ENCODE measurements at regions not wholly inside any gene's neighbourhood (a gene's known extent, or its start where the extent isn't known, plus 50 kb on each side); places are given as distances from the start of the nearest gene placed in this dataset.

DNA sequence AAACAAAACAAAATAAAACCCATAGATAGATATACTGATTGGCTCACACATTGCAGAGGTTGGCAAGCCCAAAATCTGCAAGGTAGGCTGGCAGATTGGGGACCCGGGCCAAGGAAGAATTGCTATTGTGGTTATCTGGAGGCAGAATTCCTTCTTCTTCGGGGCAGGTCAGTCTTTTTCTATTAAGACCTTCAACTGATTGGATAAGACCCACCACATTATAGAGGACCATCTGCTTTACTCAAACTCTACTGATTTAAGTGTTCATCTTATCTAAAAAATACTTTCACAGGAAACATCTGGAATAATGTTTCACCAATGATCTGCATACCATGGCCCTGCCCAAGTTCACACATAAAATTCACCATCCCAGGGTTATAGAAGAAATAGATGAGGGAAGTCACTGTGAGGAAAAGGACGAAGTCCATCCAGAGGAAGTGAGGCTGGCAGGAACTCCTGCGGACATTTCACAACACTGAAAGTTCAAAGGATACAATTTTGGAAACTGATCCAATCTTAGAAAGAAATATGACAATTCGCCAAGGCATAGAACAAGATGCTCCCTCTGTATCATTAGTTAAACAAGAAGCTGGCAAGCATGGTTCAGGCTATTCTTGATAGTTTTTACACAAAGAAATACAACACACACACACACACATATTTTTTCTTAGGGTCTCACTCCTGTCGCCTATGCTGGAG is 127.6 kb upstream of the MED13L start:
- DNase-seq: no peak

DNA sequence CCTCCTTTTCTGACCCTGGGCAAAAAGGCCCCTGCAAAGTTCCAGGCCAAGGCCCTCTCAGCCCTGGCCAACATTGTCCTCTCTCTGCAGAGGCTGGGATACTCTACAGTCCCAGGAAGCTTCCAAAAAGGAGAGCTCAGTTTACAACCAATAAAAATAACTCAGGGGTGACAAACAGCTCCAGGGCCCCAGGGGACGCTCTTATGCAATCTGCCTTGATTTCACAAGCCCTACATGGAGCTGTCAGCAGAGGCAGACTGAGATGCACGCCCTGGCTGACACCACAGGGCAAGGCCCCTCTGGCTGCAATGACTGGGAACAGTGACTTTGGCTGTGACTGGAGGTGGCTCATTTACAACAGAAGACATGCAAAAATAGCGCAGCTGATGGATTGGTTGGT is 129.0 kb upstream of the MED13L start:
- no peak for DNase-seq

DNA sequence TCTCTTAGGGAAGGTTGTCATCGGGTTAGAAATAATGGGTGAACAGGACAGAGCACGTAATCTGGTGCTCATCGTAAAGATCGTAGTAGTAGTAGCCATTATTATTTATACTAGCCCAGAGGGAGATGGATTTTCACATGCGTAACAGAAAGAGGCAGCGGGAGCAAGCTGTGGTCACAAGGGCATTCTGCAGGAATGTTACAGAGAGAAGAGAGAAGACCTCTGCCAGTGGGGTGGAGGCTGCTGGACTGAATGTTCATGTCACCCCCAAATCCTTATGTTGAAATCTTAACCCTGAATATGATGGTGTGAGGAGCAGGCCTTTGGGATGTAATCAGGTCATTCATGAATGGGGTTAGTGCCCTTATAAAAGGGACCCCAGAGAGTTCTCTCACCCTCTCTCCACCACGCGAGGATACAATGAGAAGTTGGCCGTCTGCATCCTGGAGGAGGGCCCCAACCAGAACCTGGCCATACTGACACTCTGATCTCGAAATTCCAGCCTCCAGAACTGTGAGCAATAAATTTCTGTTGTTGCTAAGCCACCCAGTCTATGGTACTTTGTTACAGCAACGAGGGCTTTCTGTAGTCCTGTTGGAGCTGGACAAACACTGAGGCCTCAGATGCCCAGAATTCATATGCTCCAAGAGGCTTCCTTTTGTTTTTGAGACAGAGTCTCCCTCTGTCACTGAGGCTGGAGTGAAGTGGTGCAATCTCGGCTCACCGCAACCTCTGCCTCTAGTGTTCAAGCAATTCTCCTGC is 131.2 kb upstream of the MED13L start:
- DNase-seq: no peak

DNA sequence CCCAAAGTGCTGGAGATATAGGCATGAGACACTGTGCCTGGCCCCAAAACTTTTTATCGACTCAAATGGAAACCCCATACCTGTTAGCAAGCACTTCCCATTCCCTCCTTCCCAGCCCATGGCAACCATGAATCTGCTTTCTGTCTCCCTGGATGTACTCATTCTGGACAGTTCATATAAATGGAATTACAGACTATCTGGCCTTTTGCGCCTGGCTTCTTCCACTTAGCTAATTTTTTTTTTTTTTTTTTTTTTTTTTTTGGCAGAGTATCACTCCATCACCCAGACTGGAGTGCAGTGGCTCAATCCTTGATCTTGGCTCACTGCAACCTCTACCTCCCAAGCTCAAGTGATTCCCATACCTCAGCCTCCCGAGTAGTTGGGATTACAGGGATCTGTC is 134.5 kb upstream of the MED13L start:
- DNase-seq: no peak

DNA sequence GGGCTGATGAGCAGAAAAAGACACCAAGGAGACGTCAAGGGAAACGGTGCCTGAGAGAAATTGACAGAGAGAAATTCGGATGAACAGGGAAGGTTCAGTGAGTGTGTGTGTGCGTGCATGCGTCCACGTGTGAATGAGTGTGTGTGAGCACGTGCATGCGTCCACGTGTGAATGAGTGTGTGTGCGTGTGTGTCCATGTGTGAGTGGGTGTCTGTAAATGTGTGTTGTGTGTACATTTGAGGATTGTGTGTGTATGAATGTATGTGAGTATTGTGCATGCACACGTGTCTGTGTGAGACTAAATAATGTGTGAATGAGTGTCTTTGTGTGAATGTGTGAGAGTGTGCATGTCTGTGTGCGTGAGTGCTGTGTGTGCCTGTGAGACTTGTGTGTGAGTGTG is 137.4 kb upstream of the MED13L start:
- DNase-seq: no peak

DNA sequence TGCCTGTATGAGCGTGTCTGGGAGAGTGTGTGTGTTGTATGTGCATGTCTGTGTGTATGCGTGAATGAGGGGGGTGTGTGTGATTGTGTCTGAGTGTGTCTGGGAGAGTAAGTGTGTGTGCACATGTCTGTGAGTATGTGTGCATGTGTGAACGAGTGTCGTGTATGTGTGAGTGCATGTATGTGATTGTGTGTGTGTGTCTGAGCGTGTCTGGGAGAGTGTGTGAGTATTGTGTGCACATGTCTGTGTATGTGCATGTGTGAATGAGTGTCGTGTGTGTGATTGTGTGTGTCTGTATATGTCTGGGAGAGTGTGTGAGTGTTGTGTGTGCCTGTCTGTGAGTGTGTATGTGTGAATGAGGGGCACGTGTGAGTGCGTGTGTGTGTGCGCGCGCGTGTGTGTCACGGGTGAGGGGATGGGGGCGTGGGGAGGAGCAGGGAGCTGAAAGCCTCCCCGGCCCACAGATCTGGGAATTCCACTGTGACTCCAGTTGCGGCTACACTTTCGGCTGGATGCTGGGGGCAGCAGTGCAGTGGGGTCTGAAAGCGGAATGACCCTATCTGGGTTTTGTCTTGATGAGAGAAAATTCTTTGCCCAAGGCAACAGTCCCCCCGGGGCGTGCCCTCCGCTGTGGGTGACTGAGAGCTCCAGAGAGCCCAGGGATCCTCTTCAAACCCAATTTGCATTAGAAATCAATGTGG is 138.1 kb upstream of the MED13L start:
- no peak for DNase-seq

GRCh38 chr12:116416166-116416565 is 138.7 kb upstream of the MED13L start:
- no peak for DNase-seq

DNA sequence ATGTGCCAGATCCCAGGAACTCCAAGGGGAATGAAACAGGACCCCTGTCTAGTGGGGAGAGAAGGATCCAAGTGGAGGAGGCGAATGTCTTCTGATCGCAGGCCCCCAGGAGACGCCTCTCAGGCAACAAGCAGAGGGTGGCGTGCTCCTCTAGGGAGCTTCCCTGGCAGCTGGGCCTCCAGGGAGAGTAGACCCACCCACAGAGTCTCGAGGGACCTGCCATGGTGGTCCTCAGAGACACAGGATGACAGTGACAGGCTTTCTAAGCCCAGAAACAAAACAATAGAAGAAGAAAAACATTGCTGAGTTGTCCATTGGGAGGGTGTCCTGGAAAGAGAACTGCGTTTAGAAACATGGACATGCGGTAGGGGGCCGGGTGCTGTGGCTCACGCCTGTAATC is 140.6 kb upstream of the MAP1LC3B2 start:
- DNase-seq: no peak

GRCh38 chr12:116420227-116420880 is 138.8 kb upstream of the MAP1LC3B2 start:
- DNase-seq: no peak

DNA sequence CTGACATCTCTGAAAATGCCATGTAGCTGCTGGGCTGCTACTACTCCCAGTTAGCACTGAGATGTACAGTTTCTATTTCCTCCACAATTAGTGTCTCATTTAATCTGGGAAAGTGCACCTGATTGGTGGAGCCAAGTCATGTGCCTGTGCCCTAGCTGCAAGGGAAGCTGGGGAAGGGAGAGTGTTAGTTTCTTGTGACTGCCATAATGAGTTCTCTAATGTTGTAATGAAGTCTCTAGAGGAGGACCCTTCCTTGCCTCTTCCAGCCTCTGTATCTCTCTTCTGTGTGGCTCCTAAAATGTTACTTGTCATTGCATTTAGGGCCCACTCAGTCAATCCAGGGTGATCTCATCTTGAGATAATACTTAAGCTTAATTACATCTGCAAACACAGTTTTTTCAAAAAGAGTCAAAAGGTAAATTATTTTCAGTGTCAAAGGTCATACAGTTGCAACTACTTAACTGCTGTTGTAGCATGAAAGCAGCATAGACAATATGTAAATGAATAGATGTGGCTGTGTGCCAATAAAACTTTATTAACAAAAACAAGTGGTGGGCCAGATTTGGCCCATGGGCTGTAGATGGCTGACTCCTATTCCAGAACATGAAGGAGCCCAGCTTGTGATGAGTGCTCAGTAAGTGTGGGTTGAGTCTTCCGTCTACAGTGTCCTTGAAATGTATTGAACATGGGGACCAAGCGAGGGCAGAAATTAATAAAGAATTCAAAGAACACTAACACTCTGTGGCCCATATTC is 137.2 kb upstream of the MAP1LC3B2 start:
- no peak for DNase-seq

DNA sequence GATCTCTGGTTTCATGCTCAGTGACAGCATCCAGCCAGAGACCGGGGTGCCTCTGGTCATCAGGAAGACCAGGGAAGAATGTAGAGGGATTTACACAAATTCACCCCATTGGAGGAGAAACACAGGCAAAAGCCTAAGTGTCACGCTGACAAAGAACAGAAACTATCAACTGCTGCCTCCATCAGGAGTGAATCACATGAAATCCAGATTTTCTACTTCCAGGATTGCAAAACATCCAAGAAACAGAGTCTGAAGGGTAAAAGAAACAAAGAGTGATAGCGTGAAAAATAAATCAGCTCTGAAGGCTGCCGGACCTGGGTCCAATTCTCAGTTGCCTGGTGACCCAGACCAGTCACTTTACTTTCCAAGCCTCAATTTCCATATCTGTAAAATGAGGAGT is 136.1 kb upstream of the MAP1LC3B2 start:
- no peak for DNase-seq

- DNase-seq: no peak
Observed at GRCh38 chr12:116425256-116426193, 133.7 kb upstream of the MAP1LC3B2 start.

DNA sequence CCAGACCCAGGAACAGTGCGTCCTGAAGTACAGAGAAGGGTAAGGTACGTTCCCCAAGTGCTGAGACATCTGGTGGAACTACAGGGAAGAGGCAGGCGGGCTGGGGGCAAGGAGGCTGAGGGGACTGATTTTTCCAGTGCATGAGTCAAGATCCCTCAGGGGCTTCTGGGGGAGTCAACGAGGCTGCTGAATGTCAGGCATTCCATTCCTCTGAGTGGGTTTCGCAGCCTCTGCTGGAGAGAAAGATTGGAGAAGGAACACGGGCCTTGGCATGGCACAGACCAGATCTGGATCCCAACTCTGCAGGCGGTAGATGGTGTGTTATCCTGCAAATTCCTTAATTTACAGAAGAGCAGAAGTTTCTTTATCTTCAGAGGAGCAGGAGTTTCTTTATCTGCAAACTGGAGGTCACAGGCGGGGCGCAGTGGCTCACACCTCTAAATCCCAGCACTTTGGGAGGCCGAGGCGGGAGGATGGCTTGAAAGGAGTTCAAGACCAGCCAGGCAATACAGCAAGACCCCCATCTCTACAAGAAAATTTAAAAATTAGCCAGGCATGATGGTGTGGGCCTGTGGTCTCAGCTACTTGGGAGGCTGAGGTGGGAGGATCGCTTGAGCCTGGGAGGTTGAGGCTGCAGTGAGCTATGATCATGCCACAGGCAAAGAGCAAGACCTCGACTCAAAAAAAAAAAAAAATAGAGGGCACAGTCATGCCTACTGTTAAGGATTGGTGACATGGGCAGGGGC is 132.6 kb upstream of the MAP1LC3B2 start:
- no peak for DNase-seq

- DNase-seq: no peak
Observed at GRCh38 chr12:116427200-116427930, 131.8 kb upstream of the MAP1LC3B2 start.

- no peak for DNase-seq
Observed at GRCh38 chr12:116429826-116430360, 129.3 kb upstream of the MAP1LC3B2 start.

- no peak for DNase-seq
Observed at GRCh38 chr12:116430911-116431565, 128.1 kb upstream of the MAP1LC3B2 start.

GRCh38 chr12:116431677-116432300 is 127.4 kb upstream of the MAP1LC3B2 start:
- DNase-seq: no peak

- DNase-seq: no peak
Observed at GRCh38 chr12:116432314-116432750, 126.8 kb upstream of the MAP1LC3B2 start.

GRCh38 chr12:116433249-116433648 is 125.9 kb upstream of the MAP1LC3B2 start:
- DNase-seq: no peak

All from activated CD4-positive, alpha-beta T cell treated with anti-CD3 and anti-CD28 coated beads, Interleukin-2, Interleukin-6, amounts not matched to agents 100 ng/mL and 50 ng/mL, durations not matched to agents 16 hours and 8 hours (primary cell).